Breast epithelium (tissue), 4 donors: ENCODE measurements at regions not wholly inside any gene's neighbourhood (a gene's known extent, or its start where the extent isn't known, plus 50 kb on each side); places are given as distances from the start of the nearest gene placed in this dataset.

ENCODE experiments used
- DNase-seq, 2 donors: peaks; one replicate each; pipeline ENCODE4 v3.0.0-alpha.2; 2019; ENCODE audit warnings: low spot score in 2 of 2
- H3K27ac ChIP-seq, 2 donors: fragments of 200-600 bp; sonication (generic) in 1 of 2; one replicate each; pipeline ENCODE4 v1.5.1; 2016 to 2019; ENCODE audit warnings: mild to moderate bottlenecking in 1 of 2
- H3K27me3 ChIP-seq, 2 donors: fragments of 200-600 bp; sonication (generic) in 1 of 2; one replicate each; pipeline versions ENCODE4 v1.5.1 to v1.6.0; 2017 to 2019; ENCODE audit warnings: control low read depth in 1 of 2, mild to moderate bottlenecking in 1 of 2
- H3K36me3 ChIP-seq: fragments of 200-600 bp; one replicate; pipeline ENCODE4 v1.5.1; 2019
- H3K4me1 ChIP-seq, 2 donors: fragments of 200-600 bp; sonication (generic); one replicate each; pipeline ENCODE4 v1.5.1; 2016 to 2019; ENCODE audit warnings: control low read depth in 1 of 2
- H3K4me3 ChIP-seq, 3 donors: fragments of 200-600 bp; sonication (generic); 1 replicate in 2 of 3; 2 replicates in 1 of 3; pipeline ENCODE4 v1.5.1; 2016 to 2019; ENCODE audit warnings: mild to moderate bottlenecking in 3 of 3, moderate library complexity in 2 of 3
- H3K9me3 ChIP-seq, 2 donors: fragments of 200-600 bp; sonication (generic) in 1 of 2; one replicate each; pipeline ENCODE4 v1.5.1; 2016 to 2019; ENCODE audit warnings: control low read depth in 1 of 2
- POLR2A ChIP-seq: fragments of 450-650 bp; IDR thresholded peaks from one replicate; pipeline ENCODE4 v1.6.1; 2016; ENCODE audit warnings: antibody characterized with exemption, mild to moderate bottlenecking, moderate library complexity
- POLR2AphosphoS5 ChIP-seq, 3 donors: sonication (generic); formaldehyde crosslinking; IDR thresholded peaks; one replicate each; pipeline ENCODE4 v1.6.1; 2017; ENCODE audit warnings: antibody characterized with exemption in 3 of 3
- intact Hi-C: fragments of 100-400 bp; cut with DNase I; formaldehyde crosslinking; loops from one replicate; pipeline ENCODE4 v1.15.1; 2023; ENCODE audit warnings: low total_unique reads
- TF ChIP-seq, protein P1 (sequence below), 3 donors: fragments of 450-650 bp; IDR thresholded peaks; one replicate each; pipeline ENCODE4 v1.5.1; 2016 to 2017; ENCODE audit warnings: antibody characterized with exemption in 3 of 3, mild to moderate bottlenecking in 3 of 3, moderate library complexity in 3 of 3

DNA sequence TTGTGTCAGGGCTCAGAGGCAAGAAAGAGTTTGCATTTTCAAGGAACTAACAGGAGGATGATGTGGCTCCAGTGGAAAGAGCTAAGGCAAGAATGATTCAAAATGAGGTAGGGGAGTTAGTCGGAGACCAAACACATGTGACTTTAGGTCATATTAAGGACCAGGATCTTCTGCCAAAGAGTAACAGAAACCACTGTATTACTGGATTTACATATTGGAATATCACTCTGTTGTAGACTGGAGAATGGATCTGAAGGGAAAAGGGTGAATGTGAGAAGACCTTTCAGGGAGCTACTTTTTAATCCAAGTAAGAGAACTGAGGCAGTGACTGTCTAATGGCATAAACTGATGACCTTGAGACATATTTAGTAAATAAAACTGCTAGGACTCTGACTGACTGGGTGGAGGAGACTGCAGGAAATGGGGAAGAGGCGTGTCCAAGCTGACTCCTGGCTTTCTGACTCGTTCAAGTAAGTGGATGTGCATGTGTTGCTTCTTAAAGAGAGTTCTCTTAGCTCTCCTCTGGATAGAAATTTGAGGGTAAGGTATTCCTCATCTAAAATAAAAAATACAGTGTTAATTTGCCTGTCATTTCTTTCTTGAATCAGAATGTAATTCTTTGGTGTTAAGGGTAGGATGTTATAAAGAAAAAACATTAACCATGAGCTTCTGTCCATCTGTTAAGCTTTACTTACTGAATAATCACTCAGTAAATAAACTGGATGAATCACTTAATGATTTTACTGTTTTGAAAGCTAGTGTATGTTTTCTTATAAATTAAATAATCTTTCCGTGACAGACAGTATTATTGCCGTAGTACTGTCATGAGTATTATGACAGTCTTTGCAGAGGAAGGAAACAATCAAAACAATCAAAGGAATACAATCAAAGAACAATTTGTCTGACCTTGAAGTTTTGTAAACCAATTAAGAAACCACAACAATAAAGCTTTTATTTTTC, 58.3 kb upstream of the CFAP20DC start:
- no peak overlapping the region for H3K4me3 ChIP-seq
- intact Hi-C loops: no loop called here
- no peaks in the 10 kb centered on the region for H3K9me3 ChIP-seq
- no peaks in the 10 kb centered on the region for H3K4me1 ChIP-seq
- no peak for DNase-seq
- TF ChIP-seq POLR2A (no peak), POLR2AphosphoS5 (IDR thresholded peaks at IDR 0.05) (no peak)
- TF ChIP-seq, protein P1, sequence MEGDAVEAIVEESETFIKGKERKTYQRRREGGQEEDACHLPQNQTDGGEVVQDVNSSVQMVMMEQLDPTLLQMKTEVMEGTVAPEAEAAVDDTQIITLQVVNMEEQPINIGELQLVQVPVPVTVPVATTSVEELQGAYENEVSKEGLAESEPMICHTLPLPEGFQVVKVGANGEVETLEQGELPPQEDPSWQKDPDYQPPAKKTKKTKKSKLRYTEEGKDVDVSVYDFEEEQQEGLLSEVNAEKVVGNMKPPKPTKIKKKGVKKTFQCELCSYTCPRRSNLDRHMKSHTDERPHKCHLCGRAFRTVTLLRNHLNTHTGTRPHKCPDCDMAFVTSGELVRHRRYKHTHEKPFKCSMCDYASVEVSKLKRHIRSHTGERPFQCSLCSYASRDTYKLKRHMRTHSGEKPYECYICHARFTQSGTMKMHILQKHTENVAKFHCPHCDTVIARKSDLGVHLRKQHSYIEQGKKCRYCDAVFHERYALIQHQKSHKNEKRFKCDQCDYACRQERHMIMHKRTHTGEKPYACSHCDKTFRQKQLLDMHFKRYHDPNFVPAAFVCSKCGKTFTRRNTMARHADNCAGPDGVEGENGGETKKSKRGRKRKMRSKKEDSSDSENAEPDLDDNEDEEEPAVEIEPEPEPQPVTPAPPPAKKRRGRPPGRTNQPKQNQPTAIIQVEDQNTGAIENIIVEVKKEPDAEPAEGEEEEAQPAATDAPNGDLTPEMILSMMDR (IDR thresholded peaks at IDR 0.05): no peak
- H3K27me3 ChIP-seq: no peaks in the 10 kb centered on the region
- H3K27ac ChIP-seq: no peak overlapping the region
- H3K36me3 ChIP-seq: no peaks in the 10 kb centered on the region

DNA sequence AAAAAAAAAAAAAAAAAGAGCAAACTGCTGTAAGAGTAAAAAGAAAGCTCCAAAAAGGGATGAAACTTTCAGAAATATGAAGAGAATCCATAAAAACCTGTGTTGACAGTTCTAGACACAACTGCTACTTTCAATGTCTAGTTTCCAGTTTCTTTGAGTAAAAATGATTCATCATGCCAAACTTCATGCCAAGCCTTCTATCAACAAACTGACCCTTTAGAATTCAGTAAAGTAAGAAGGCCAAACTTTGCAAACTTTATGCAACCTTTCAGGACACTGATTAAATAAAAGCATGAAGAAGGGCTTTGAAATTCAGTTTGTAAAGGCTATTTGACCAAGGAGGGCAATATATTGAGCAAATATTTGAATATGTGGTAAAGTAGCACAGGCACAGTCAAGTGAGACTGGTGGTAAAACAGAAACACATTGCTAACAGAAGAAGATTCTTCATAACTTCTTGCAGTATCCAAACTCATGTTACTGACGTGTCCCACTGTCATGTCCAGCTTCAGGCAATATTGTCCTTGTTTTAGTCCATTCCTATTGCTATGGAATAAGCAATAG, 56.3 kb upstream of the CFAP20DC start:
- Histone ChIP-seq H3K4me3 (no peak overlapping the region), H3K36me3 (no peaks in the 10 kb centered on the region), H3K4me1 (no peaks in the 10 kb centered on the region), H3K27me3 (no peaks in the 10 kb centered on the region), H3K9me3 (no peaks in the 10 kb centered on the region), H3K27ac (no peak overlapping the region)
- TF ChIP-seq POLR2A: no peak
- TF ChIP-seq, protein P1 (IDR thresholded peaks at IDR 0.05): no peak
- TF ChIP-seq POLR2AphosphoS5 (IDR thresholded peaks at IDR 0.05): no peak
- intact Hi-C loops: no loop called here
- no peak for DNase-seq

DNA sequence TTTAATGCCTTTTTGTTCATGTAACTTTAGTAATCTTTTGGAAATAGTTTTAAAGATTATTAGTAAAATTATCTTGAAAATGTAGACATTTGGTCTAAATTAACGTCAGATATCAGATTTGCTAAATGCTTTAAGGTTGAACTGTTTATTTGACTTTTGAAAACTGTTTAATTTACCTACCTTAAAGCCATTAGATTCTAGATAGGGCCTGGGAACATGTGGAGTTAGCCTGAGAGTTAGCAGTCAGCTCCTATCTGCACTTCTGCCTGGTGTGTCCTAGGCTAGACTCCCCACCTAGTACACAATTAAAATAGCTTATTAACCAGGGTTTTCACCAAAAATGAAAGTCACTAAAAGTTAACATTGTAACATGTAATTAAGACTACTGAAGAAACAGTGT, 53.7 kb upstream of the CFAP20DC start:
- Histone ChIP-seq H3K4me3 (no peak overlapping the region), H3K9me3 (no peaks in the 10 kb centered on the region), H3K27ac (no peak overlapping the region), H3K36me3 (no peaks in the 10 kb centered on the region), H3K4me1 (no peaks in the 10 kb centered on the region), H3K27me3 (no peaks in the 10 kb centered on the region)
- intact Hi-C loops: no loop called here
- no peak for TF ChIP-seq POLR2A
- no peak for DNase-seq

DNA sequence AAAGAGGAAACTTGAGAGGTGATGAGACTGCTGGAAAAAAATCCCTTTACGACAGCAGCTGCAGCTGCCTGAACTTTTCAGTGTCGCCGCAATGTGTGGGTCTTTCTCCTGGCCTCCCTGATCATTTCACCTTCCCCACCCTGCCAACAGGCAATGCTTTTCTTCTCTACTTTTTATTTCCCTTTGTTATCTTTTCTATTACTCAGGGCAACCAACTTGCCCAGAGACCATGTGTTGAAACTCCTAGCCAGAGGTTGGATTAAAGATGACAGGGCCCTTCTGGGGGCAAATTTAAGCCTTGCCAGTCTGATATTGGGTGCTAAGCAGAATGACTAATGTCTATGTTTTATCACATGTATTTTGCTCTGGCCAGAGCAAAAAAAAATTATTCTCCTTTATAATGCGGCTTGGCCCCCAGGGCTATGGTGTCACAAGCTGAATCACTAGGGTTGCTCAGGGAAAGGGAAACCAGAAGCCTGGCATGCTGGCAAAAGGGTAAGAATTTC, 51.5 kb upstream of the CFAP20DC start:
- peaks cover 4 to 7% of the 10 kb centered on the region in 2 donors for H3K9me3 ChIP-seq
- no peak overlapping the region for H3K4me3 ChIP-seq
- intact Hi-C loops: no loop called here
- no peaks in the 10 kb centered on the region for H3K27me3 ChIP-seq
- H3K36me3 ChIP-seq: no peaks in the 10 kb centered on the region
- TF ChIP-seq, protein P1 (IDR thresholded peaks at IDR 0.05): no peak
- TF ChIP-seq POLR2A: no peak
- DNase-seq: no peak
- no peak overlapping the region for H3K27ac ChIP-seq
- no peaks in the 10 kb centered on the region for H3K4me1 ChIP-seq
